ENCODE measurements at regions not wholly inside any gene's neighbourhood (a gene's known extent, or its start where the extent isn't known, plus 50 kb on each side); places are given as distances from the start of the nearest gene placed in this dataset.

DNA sequence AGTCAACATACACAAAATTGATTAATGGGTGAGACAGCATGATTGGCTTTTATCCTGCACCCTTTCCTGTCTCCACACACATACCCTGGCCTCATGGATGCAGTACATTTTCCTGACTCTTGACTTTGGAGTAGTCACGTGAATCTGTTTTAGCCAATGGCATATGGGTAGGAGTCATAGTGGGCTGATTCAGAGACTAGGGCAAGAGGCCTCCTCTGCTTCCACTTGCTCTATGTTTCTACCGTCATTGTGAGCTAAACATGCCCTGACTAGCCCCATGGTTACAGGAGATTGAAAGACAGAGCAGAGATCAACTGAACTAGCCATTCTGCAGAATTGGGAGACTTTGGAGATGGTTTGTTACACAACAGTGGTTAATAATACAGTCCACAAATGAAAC, 850.0 kb downstream of the DHX35 start:
- no peak for DNase-seq (ENCODE audit: extremely low spot score)
- CTCF ChIA-PET: interaction anchor here (1.6 kb wide), 1 partner anchor 62 kb away, joined by 3 read pairs; no protein-coding TSS in a partner anchor
- TF ChIP-seq, protein P1, sequence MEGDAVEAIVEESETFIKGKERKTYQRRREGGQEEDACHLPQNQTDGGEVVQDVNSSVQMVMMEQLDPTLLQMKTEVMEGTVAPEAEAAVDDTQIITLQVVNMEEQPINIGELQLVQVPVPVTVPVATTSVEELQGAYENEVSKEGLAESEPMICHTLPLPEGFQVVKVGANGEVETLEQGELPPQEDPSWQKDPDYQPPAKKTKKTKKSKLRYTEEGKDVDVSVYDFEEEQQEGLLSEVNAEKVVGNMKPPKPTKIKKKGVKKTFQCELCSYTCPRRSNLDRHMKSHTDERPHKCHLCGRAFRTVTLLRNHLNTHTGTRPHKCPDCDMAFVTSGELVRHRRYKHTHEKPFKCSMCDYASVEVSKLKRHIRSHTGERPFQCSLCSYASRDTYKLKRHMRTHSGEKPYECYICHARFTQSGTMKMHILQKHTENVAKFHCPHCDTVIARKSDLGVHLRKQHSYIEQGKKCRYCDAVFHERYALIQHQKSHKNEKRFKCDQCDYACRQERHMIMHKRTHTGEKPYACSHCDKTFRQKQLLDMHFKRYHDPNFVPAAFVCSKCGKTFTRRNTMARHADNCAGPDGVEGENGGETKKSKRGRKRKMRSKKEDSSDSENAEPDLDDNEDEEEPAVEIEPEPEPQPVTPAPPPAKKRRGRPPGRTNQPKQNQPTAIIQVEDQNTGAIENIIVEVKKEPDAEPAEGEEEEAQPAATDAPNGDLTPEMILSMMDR (IDR thresholded peaks at IDR 0.05; ENCODE audit: control extremely low read depth, extremely low read depth, low read depth, missing control alignments): no peak
- POLR2A ChIA-PET: no interaction called here

GRCh38 chr20:39810309-39810708, 848.2 kb downstream of the DHX35 start:
- CTCF ChIA-PET: interaction anchor here (0.8 to 1.6 kb wide), 6 partner anchors 12 to 1673 kb away, joined by 3 to 5 read pairs (median 3); no protein-coding TSS in a partner anchor
- POLR2A ChIA-PET: no interaction called here
- TF ChIP-seq, protein P1 (IDR thresholded peaks at IDR 0.05; ENCODE audit: control extremely low read depth, extremely low read depth, low read depth, missing control alignments): no peak
- no peak for DNase-seq (ENCODE audit: extremely low spot score)

DNA sequence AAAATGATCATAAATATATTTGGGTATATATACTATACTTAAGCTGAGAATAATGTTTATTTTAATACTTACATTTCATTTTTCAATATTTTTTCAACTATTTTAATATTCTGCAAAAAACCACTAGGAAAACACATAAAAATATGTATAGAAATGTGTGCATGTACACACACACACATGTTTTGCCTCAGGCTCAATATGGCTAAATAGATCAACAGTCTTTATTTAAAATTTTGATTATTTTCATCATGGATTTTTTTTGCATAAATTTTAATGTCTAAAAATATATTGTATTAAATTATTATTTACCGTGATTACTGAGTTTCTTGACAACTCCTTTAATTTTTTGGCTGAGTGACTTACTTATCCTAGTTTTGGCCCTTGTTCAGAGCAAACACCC, 846.5 kb downstream of the DHX35 start:
- ChIA-PET CTCF (interaction anchor here (1.2 kb wide), 1 partner anchor 19 kb away, joined by 3 read pairs; no protein-coding TSS in a partner anchor), POLR2A (no interaction called here)
- no peak for DNase-seq (ENCODE audit: extremely low spot score)
- TF ChIP-seq, protein P1 (IDR thresholded peaks at IDR 0.05; ENCODE audit: control extremely low read depth, extremely low read depth, low read depth, missing control alignments): no peak

- TF ChIP-seq, protein P1 (IDR thresholded peaks at IDR 0.05; ENCODE audit: control extremely low read depth, extremely low read depth, low read depth, missing control alignments): no peak
- ChIA-PET CTCF (no interaction called here), POLR2A (no interaction called here)
- peak; percentile 22 for DNase-seq (ENCODE audit: extremely low spot score)
These were observed 838.4 kb downstream of the DHX35 start for GRCh38 chr20:39800548-39800947.

DNA sequence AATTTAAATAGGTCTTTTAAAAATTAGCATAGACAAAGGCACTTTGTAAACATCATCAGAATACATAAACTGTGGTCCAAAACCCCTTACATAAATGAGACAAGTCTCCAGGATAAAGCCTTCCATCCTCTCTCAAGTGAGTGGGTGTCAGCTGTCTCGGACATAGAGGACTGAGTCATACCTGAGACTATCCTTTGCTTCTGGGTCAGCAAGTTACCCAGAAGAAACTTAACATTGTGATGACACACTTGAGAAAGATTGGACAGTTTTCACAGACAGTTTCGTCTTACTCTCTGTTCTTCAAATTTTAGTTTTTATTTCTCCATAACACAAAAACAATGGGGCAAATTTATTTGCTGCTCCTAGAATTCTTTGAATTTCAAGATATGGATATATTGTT, 838.0 kb downstream of the DHX35 start:
- ChIA-PET POLR2A (no interaction called here), CTCF (no interaction called here)
- TF ChIP-seq, protein P1 (IDR thresholded peaks at IDR 0.05; ENCODE audit: control extremely low read depth, extremely low read depth, low read depth, missing control alignments): no peak
- peak; percentile 42 for DNase-seq (ENCODE audit: extremely low spot score)

GRCh38 chr20:39799366-39799965, 837.3 kb downstream of the DHX35 start:
- ChIA-PET POLR2A (no interaction called here), CTCF (no interaction called here)
- no peak for DNase-seq (ENCODE audit: extremely low spot score)
- TF ChIP-seq, protein P1 (IDR thresholded peaks at IDR 0.05; ENCODE audit: control extremely low read depth, extremely low read depth, low read depth, missing control alignments): no peak

Measured in GM10248 (cell line).